ENCODE measurements at regions not wholly inside any gene's neighbourhood (a gene's known extent, or its start where the extent isn't known, plus 50 kb on each side); places are given as distances from the start of the nearest gene placed in this dataset.

GRCh38 chr5:105836887-105837286 is 1833.8 kb downstream of the EFNA5 start:
- no peak for TF ChIP-seq RFX5 (IDR thresholded peaks at IDR 0.05; ENCODE audit: low read length)
- no peak for TF ChIP-seq EP300 (IDR thresholded peaks at IDR 0.05; ENCODE audit: borderline replicate concordance in 1 of 2, low read depth in 1 of 2, low read length in 1 of 2)
- TF ChIP-seq CTCF (IDR thresholded peaks at IDR 0.05), result no peak
- TF ChIP-seq, protein P1, sequence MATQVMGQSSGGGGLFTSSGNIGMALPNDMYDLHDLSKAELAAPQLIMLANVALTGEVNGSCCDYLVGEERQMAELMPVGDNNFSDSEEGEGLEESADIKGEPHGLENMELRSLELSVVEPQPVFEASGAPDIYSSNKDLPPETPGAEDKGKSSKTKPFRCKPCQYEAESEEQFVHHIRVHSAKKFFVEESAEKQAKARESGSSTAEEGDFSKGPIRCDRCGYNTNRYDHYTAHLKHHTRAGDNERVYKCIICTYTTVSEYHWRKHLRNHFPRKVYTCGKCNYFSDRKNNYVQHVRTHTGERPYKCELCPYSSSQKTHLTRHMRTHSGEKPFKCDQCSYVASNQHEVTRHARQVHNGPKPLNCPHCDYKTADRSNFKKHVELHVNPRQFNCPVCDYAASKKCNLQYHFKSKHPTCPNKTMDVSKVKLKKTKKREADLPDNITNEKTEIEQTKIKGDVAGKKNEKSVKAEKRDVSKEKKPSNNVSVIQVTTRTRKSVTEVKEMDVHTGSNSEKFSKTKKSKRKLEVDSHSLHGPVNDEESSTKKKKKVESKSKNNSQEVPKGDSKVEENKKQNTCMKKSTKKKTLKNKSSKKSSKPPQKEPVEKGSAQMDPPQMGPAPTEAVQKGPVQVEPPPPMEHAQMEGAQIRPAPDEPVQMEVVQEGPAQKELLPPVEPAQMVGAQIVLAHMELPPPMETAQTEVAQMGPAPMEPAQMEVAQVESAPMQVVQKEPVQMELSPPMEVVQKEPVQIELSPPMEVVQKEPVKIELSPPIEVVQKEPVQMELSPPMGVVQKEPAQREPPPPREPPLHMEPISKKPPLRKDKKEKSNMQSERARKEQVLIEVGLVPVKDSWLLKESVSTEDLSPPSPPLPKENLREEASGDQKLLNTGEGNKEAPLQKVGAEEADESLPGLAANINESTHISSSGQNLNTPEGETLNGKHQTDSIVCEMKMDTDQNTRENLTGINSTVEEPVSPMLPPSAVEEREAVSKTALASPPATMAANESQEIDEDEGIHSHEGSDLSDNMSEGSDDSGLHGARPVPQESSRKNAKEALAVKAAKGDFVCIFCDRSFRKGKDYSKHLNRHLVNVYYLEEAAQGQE (IDR thresholded peaks at IDR 0.05; ENCODE audit: low read depth, low read length), result no peak
- no peak for TF ChIP-seq PBX3 (IDR thresholded peaks at IDR 0.05)
- TF ChIP-seq FOXM1 (IDR thresholded peaks at IDR 0.05; ENCODE audit: low read depth), result no peak
- no peak for TF ChIP-seq NRF1 (IDR thresholded peaks at IDR 0.05; ENCODE audit: low read depth, low read length)
- TF ChIP-seq GABPA (IDR thresholded peaks at IDR 0.05; ENCODE audit: low read depth), result no peak
- no peak for TF ChIP-seq MXI1 (IDR thresholded peaks at IDR 0.05; ENCODE audit: low read depth, low read length)
- no peak for TF ChIP-seq POLR2AphosphoS5 (IDR thresholded peaks at IDR 0.05; ENCODE audit: low read depth, low read length)
